ENCODE measurements at regions not wholly inside any gene's neighbourhood (a gene's known extent, or its start where the extent isn't known, plus 50 kb on each side); places are given as distances from the start of the nearest gene placed in this dataset.

GRCh38 chr2:212736385-212736726, 197.8 kb upstream of the ERBB4 start:
- TF ChIP-seq CTCF (IDR thresholded peaks at IDR 0.05; ENCODE audit: low read depth, low read length): no peak
- no peak overlapping the region for H3K4me3 ChIP-seq (replicated peaks in 1 of 2; ENCODE audit: low read depth in 2 of 2, low read length in 2 of 2)
- no peak for DNase-seq (ENCODE audit: low read depth in 2 of 2)

GRCh38 chr2:212733273-212733672, 194.7 kb upstream of the ERBB4 start:
- no peak for TF ChIP-seq CTCF (IDR thresholded peaks at IDR 0.05; ENCODE audit: low read depth, low read length)
- no peak for DNase-seq (ENCODE audit: low read depth in 2 of 2)
- H3K4me3 ChIP-seq (replicated peaks in 1 of 2; ENCODE audit: low read depth in 2 of 2, low read length in 2 of 2): no peak overlapping the region

GRCh38 chr2:212732860-212733259, 194.3 kb upstream of the ERBB4 start:
- no peak for TF ChIP-seq CTCF (IDR thresholded peaks at IDR 0.05; ENCODE audit: low read depth, low read length)
- H3K4me3 ChIP-seq (replicated peaks in 1 of 2; ENCODE audit: low read depth in 2 of 2, low read length in 2 of 2): no peak overlapping the region
- no peak for DNase-seq (ENCODE audit: low read depth in 2 of 2)

GRCh38 chr2:212730994-212731393, 192.4 kb upstream of the ERBB4 start:
- no peak for TF ChIP-seq CTCF (IDR thresholded peaks at IDR 0.05; ENCODE audit: low read depth, low read length)
- no peak overlapping the region for H3K4me3 ChIP-seq (replicated peaks in 1 of 2; ENCODE audit: low read depth in 2 of 2, low read length in 2 of 2)
- no peak for DNase-seq (ENCODE audit: low read depth in 2 of 2)

GRCh38 chr2:212728717-212729116, 190.1 kb upstream of the ERBB4 start:
- no peak for TF ChIP-seq CTCF (IDR thresholded peaks at IDR 0.05; ENCODE audit: low read depth, low read length)
- DNase-seq (ENCODE audit: low read depth in 2 of 2): no peak
- no peak overlapping the region for H3K4me3 ChIP-seq (replicated peaks in 1 of 2; ENCODE audit: low read depth in 2 of 2, low read length in 2 of 2)

GRCh38 chr2:212727751-212728150, 189.1 kb upstream of the ERBB4 start:
- DNase-seq (ENCODE audit: low read depth in 2 of 2): no peak
- no peak overlapping the region for H3K4me3 ChIP-seq (replicated peaks in 1 of 2; ENCODE audit: low read depth in 2 of 2, low read length in 2 of 2)
- TF ChIP-seq CTCF (IDR thresholded peaks at IDR 0.05; ENCODE audit: low read depth, low read length): no peak

- H3K4me3 ChIP-seq (replicated peaks in 1 of 2; ENCODE audit: low read depth in 2 of 2, low read length in 2 of 2): no peak overlapping the region
- DNase-seq (ENCODE audit: low read depth in 2 of 2): no peak
- TF ChIP-seq CTCF (IDR thresholded peaks at IDR 0.05; ENCODE audit: low read depth, low read length): no peak
These were observed 187.8 kb upstream of the ERBB4 start for GRCh38 chr2:212726403-212726802.
